Breast epithelium (tissue), 4 donors: ENCODE measurements at regions not wholly inside any gene's neighbourhood (a gene's known extent, or its start where the extent isn't known, plus 50 kb on each side); places are given as distances from the start of the nearest gene placed in this dataset.

Source experiments
- DNase-seq, 2 donors: peaks; one replicate each; pipeline ENCODE4 v3.0.0-alpha.2; 2019; ENCODE audit warnings: low spot score in 2 of 2
- H3K27ac ChIP-seq, 2 donors: fragments of 200-600 bp; sonication (generic) in 1 of 2; one replicate each; pipeline ENCODE4 v1.5.1; 2016 to 2019; ENCODE audit warnings: mild to moderate bottlenecking in 1 of 2
- H3K27me3 ChIP-seq, 2 donors: fragments of 200-600 bp; sonication (generic) in 1 of 2; one replicate each; pipeline versions ENCODE4 v1.5.1 to v1.6.0; 2017 to 2019; ENCODE audit warnings: control low read depth in 1 of 2, mild to moderate bottlenecking in 1 of 2
- H3K36me3 ChIP-seq: fragments of 200-600 bp; one replicate; pipeline ENCODE4 v1.5.1; 2019
- H3K4me1 ChIP-seq, 2 donors: fragments of 200-600 bp; sonication (generic); one replicate each; pipeline ENCODE4 v1.5.1; 2016 to 2019; ENCODE audit warnings: control low read depth in 1 of 2
- H3K4me3 ChIP-seq, 3 donors: fragments of 200-600 bp; sonication (generic); 1 replicate in 2 of 3; 2 replicates in 1 of 3; pipeline ENCODE4 v1.5.1; 2016 to 2019; ENCODE audit warnings: mild to moderate bottlenecking in 3 of 3, moderate library complexity in 2 of 3
- H3K9me3 ChIP-seq, 2 donors: fragments of 200-600 bp; sonication (generic) in 1 of 2; one replicate each; pipeline ENCODE4 v1.5.1; 2016 to 2019; ENCODE audit warnings: control low read depth in 1 of 2
- CTCF ChIP-seq, 3 donors: fragments of 450-650 bp; IDR thresholded peaks; one replicate each; pipeline ENCODE4 v1.5.1; 2016 to 2017; ENCODE audit warnings: antibody characterized with exemption in 3 of 3, mild to moderate bottlenecking in 3 of 3, moderate library complexity in 3 of 3
- POLR2A ChIP-seq: fragments of 450-650 bp; IDR thresholded peaks from one replicate; pipeline ENCODE4 v1.6.1; 2016; ENCODE audit warnings: antibody characterized with exemption, mild to moderate bottlenecking, moderate library complexity
- POLR2AphosphoS5 ChIP-seq, 3 donors: sonication (generic); formaldehyde crosslinking; IDR thresholded peaks; one replicate each; pipeline ENCODE4 v1.6.1; 2017; ENCODE audit warnings: antibody characterized with exemption in 3 of 3
- intact Hi-C: fragments of 100-400 bp; cut with DNase I; formaldehyde crosslinking; loops from one replicate; pipeline ENCODE4 v1.15.1; 2023; ENCODE audit warnings: low total_unique reads

- no peak overlapping the region for H3K4me3 ChIP-seq
- H3K27ac ChIP-seq: no peak overlapping the region
- H3K9me3 ChIP-seq: no peaks in the 10 kb centered on the region
- H3K4me1 ChIP-seq: no peaks in the 10 kb centered on the region
- H3K27me3 ChIP-seq: no peaks in the 10 kb centered on the region
- no peak for DNase-seq
- TF ChIP-seq POLR2A (no peak), CTCF (IDR thresholded peaks at IDR 0.05) (no peak), POLR2AphosphoS5 (IDR thresholded peaks at IDR 0.05) (no peak)
- intact Hi-C loops: no loop called here
- no peaks in the 10 kb centered on the region for H3K36me3 ChIP-seq
These were observed 955.2 kb upstream of the EYS start for GRCh38 chr6:66662196-66662595.

- TF ChIP-seq POLR2A: no peak
- no peak for TF ChIP-seq CTCF (IDR thresholded peaks at IDR 0.05)
- no peak for TF ChIP-seq POLR2AphosphoS5 (IDR thresholded peaks at IDR 0.05)
- Histone ChIP-seq H3K4me3 (no peak overlapping the region), H3K9me3 (peaks cover 0 to 3% of the 10 kb centered on the region in 2 donors), H3K36me3 (no peaks in the 10 kb centered on the region), H3K4me1 (no peaks in the 10 kb centered on the region), H3K27me3 (no peaks in the 10 kb centered on the region), H3K27ac (no peak overlapping the region)
- DNase-seq: no peak
- intact Hi-C loops: no loop called here
These were observed 948.4 kb upstream of the EYS start for GRCh38 chr6:66655420-66655819.

GRCh38 chr6:66638518-66638917 lies 931.5 kb upstream of the EYS start:
- DNase-seq: no peak
- H3K9me3 ChIP-seq: no peaks in the 10 kb centered on the region
- no peak overlapping the region for H3K4me3 ChIP-seq
- no peak overlapping the region for H3K27ac ChIP-seq
- no peaks in the 10 kb centered on the region for H3K27me3 ChIP-seq
- H3K36me3 ChIP-seq: no peaks in the 10 kb centered on the region
- intact Hi-C loops: no loop called here
- H3K4me1 ChIP-seq: no peaks in the 10 kb centered on the region
- no peak for TF ChIP-seq CTCF (IDR thresholded peaks at IDR 0.05)
- no peak for TF ChIP-seq POLR2A
- TF ChIP-seq POLR2AphosphoS5 (IDR thresholded peaks at IDR 0.05): no peak

- H3K27ac ChIP-seq: no peak overlapping the region
- H3K27me3 ChIP-seq: no peaks in the 10 kb centered on the region
- no peaks in the 10 kb centered on the region for H3K4me1 ChIP-seq
- H3K4me3 ChIP-seq: no peak overlapping the region
- H3K36me3 ChIP-seq: no peaks in the 10 kb centered on the region
- intact Hi-C loops: no loop called here
- TF ChIP-seq POLR2A (no peak), CTCF (IDR thresholded peaks at IDR 0.05) (no peak)
- DNase-seq: no peak
- no peaks in the 10 kb centered on the region for H3K9me3 ChIP-seq
These were observed 931.1 kb upstream of the EYS start for GRCh38 chr6:66638099-66638498.

- H3K9me3 ChIP-seq: no peaks in the 10 kb centered on the region
- H3K27me3 ChIP-seq: no peaks in the 10 kb centered on the region
- no peaks in the 10 kb centered on the region for H3K36me3 ChIP-seq
- DNase-seq: no peak
- H3K4me1 ChIP-seq: no peaks in the 10 kb centered on the region
- intact Hi-C loops: no loop called here
- TF ChIP-seq POLR2A (no peak), POLR2AphosphoS5 (IDR thresholded peaks at IDR 0.05) (no peak), CTCF (IDR thresholded peaks at IDR 0.05) (no peak)
- H3K27ac ChIP-seq: no peak overlapping the region
- H3K4me3 ChIP-seq: no peak overlapping the region
These were observed 921.9 kb upstream of the EYS start for GRCh38 chr6:66628917-66629316.
